GM13977 (cell line): ENCODE measurements at regions not wholly inside any gene's neighbourhood (a gene's known extent, or its start where the extent isn't known, plus 50 kb on each side); places are given as distances from the start of the nearest gene placed in this dataset.

Experiments
- DNase-seq: peaks from one replicate; pipeline ENCODE4 v3.0.0; 2012; ENCODE audit warnings: low spot score
- CTCF ChIP-seq: IDR thresholded peaks from 2 replicates; pipeline ENCODE4 v1.5.1; 2012; ENCODE audit warnings: mild to moderate bottlenecking, control low read depth; ENCODE audit not compliant: insufficient read depth; ENCODE audit errors: extremely low read depth, missing control alignments
- in situ Hi-C: fragments of 300-500 bp; cut with MboI; formaldehyde crosslinking; loops from one replicate; pipeline ENCODE4 v1.12.0; 2022; ENCODE audit warnings: low sequenced_read_pairs, low pct_unique_long_range_greater_than_20kb, mixed read lengths, inconsistent platforms; ENCODE audit not compliant: unreplicated experiment

- in situ Hi-C loops, result no loop called here
- no peak for DNase-seq
- TF ChIP-seq CTCF, result no peak
Measured at GRCh38 chr5:38739705-38740045, 106.1 kb upstream of the OSMR start.

GRCh38 chr5:38742821-38743220 lies 103.0 kb upstream of the OSMR start:
- TF ChIP-seq CTCF, result no peak
- no peak for DNase-seq
- in situ Hi-C loops, result no loop called here

- DNase-seq, result no peak
- in situ Hi-C loops, result no loop called here
Measured at GRCh38 chr5:38743562-38743961, 102.2 kb upstream of the OSMR start.

GRCh38 chr5:38745836-38746732 lies 99.7 kb upstream of the OSMR start:
- no peak for DNase-seq
- in situ Hi-C loops, result no loop called here
- no peak for TF ChIP-seq CTCF

More at GRCh38 chr5:38743562-38743961, 102.2 kb upstream of the OSMR start:
- no peak for TF ChIP-seq CTCF

GRCh38 chr5:38749861-38750260 lies 96.0 kb upstream of the OSMR start:
- no peak for TF ChIP-seq CTCF
- in situ Hi-C loops, result no loop called here
- no peak for DNase-seq

GRCh38 chr5:38751103-38751502 lies 94.7 kb upstream of the OSMR start:
- no peak for TF ChIP-seq CTCF
- no peak for DNase-seq
- in situ Hi-C loops, result no loop called here
